HG02981 (cell line): ENCODE measurements at regions not wholly inside any gene's neighbourhood (a gene's known extent, or its start where the extent isn't known, plus 50 kb on each side); places are given as distances from the start of the nearest gene placed in this dataset.

ENCODE experiments used
- ATAC-seq: cut with Tn5 transposase; IDR thresholded peaks from one replicate; pipeline ENCODE4 v1.9.1; 2021; ENCODE audit warnings: mild to moderate bottlenecking, moderate library complexity; ENCODE audit not compliant: unreplicated experiment

DNA sequence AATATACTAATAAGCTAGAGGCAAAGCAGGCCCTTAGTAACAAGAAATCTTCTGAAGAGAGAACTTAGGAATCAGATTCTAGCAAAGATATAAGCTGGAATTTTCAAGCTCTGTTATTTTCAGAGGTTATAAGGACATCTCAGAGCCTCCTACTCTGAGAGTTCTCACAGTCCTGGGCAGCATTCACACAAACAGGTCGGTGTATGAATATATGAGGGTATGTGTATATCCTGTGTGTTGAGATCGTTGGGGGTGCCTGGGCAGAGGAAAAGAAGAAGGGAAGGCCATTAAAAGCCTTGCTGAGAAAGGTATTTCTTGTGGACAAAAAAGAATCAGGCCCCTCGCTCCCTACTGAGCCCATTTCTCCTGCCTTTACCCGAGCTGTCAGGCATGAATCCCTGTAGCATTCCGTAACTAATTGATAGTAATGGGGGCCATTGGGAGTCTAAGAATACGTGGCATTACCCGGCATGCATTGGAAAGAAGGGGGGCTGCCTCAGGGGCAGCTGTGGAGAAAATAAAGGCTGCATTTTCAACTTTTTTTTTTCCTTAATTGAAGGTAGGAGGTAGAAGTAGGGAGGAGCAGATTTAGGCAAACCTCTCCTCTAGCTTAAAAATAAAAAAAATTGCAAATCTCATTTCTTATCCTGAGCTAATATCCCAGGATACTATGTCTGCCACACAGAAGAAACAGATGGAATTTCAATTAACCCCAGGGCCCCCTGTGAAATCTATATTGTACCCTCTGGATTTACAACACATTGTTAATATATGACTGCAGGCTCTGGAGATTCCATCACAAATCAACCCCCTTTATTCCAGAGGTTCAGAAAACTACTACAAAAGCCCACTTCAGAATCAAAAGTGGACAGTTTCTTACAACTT lies 103.8 kb downstream of the GTPBP8 start:
- ATAC-seq, result no peak

DNA sequence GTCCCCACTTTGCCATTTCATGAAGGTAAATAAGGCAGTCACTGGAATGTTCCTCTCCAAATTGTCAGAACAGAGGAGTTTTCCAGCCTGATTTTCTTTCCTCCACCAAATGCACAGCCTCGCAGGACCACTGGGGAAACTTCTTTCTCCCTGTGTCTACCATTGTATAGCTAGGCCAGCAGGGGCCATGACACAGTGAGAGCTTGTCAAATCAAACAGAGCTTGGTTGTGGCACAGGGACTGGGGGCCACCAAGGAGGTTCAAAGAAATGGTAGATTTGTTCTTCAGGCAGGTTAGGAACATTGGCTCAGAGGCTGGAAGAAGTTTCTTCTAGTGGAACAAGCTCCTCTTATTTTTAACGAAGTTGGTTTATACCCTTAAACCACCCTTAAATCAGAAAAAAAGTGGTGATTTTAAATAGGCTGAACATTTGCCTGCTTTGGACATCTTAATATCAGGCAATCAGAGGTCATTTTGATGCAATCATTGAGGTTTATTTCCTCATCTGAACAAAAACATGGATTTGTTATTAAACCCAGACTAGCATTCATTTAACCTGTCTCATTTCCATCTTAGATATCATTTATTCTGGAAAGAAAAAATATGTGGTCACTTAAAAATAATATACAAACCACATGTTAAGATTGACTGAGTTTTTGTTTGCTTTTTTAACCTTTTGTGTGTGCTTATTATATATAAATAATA lies 105.6 kb downstream of the GTPBP8 start:
- ATAC-seq, result no peak

- no peak for ATAC-seq
Observed at GRCh38 chr3:113097960-113098447, 107.2 kb downstream of the GTPBP8 start.

- ATAC-seq, result no peak
Observed at GRCh38 chr3:113100063-113100462, 109.3 kb downstream of the GTPBP8 start.

DNA sequence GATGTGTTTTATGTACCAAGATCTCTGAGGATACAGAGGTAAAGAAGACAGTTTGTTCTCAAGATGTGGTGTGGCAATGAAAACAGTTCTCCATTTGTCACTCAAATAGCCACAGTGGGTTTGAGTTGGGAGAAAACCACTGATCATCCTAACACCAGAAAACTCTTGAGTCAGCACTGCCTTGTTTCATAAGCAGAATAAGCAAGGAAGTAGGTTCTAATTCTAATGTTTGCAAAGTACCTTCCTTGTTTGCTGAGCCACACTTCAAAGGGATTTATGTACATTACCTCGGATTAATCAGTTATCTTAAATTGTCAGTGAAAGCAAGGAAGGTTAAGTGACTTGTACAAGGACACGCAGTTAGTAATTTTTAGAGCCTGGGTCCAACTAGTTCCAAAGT lies 107.8 kb upstream of the BOC start:
- ATAC-seq, result no peak

- no peak for ATAC-seq
Observed at GRCh38 chr3:113104357-113105092, 106.8 kb upstream of the BOC start.

- no peak for ATAC-seq
Observed at GRCh38 chr3:113105093-113105449, 106.3 kb upstream of the BOC start.

DNA sequence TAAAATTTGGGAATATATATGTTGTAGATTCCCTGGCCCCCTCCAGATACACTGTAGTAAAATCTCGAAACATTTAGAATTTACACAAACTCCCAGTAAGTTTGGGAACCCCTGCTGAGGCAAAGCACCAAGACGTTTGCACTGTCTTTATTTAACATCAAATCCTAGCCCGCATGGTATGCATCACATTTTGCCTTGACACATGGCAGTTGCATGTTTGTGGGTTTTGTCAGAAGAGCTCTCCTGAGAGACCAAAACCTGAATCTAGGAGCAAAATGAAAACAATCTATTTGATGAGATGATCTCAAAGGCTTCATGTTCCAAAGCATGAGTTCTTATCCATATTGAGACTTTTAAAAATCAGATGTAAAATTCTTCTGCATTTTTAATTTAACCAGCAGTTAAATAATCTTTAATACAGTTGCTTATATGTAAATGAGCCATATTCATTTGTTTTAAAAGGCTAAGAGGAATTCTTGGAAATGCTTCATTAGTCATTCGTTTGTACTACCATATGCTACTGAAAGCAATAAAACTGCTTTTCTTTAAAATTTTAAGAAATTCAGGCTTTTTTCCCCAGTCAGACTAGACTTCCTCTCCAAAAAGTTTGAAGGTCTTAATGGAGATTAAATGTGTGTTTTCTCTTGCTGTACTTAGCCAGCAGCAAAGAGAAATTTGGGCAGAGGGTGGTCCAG lies 105.2 kb upstream of the BOC start:
- ATAC-seq, result no peak

- no peak for ATAC-seq
Observed at GRCh38 chr3:113110267-113110666, 101.1 kb upstream of the BOC start.

DNA sequence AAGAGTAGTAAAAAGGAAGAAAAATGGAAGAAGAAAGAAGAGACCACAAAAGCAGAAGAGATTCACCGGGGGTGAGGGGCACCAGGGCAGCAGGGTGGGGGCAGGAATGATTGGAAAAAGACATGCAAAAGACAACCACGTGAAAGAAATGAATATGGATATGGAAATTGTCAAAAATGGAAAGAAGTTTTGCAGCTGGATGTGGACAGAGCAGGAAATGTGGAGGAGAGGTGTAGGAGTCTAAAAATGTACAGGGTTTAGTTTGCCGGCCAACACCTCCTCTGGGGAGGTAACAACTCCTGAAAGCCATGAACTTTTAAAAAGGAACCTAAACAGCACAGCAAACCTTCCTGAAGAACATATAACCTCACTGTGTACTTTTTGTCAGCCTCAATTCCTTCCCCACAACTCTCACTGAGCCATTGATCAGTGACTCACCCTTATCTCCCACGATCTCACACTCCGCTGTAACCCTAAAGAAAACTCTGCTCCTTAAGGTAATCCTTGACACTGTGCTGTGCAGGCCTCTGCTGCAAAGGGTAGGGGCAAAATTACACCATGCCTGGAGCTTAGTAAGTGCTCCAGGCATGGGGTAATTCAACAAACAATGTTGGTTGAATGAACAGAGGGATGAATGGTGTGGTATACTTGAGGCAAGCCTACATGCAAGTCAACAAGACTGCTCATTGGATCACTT lies 100.2 kb upstream of the BOC start:
- ATAC-seq, result no peak

GRCh38 chr3:113113361-113113760 lies 98.0 kb upstream of the BOC start:
- ATAC-seq, result no peak

DNA sequence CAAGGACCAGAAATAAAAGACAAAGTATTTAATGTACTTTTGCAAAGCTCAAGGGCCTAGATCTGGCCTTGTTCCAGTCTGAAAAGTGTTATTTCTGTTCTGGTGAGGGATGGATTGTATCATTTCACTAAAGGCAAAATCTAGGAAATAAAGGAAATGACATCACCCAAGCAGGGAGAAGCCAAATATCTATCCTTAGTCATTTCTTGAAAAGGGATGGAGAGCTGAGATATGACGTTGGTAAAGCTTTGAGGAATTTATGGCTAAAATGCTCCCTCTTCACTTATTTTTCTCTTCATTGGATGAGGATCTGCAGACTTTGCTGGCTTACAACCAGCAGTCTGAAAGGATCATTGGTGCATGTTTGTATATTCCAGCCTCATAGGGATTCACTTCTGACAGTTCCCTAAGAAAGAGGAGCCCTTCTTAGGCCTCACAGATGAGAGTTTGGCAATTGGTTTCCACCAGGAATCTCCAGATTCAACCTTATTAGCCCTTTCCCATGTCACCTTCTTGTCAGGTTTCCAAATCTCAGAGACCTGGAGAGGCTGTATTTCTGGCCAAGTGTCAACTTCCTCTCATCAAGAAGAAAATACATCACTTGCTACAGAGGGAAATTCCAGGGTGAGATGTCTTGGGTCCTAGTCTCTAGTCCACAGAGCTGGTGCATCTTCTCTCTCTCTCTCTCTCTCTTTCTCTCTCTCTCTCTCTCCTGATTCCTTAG lies 93.7 kb upstream of the BOC start:
- no peak for ATAC-seq

GRCh38 chr3:113118336-113118735 lies 93.0 kb upstream of the BOC start:
- ATAC-seq, result no peak

DNA sequence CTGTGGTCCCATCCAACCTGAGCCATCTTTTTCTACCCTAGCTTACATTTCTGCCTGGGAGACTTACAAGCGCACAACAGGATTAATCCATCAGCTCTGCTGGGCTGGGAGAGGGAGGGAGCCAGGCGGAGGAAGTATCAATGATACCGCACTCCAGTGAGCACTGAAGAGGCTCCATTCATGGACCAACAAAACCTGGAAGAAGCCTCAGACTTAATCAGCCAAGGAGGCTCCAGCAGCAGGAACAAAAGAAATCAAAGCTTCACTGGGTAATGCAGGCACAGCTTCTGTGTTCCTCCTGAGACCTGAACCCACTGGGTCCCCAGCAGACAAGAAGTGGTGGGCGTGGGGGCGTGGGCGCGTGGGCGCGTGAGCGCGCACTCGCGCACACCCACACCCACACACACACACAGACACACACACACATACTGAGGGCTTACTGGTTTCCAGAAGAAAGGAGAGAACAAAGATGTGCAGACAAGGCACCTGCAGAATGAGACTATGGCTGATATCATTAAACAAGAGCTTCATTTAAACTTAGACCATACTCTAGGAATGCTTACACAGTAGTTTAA lies 87.0 kb upstream of the BOC start:
- no peak for ATAC-seq

DNA sequence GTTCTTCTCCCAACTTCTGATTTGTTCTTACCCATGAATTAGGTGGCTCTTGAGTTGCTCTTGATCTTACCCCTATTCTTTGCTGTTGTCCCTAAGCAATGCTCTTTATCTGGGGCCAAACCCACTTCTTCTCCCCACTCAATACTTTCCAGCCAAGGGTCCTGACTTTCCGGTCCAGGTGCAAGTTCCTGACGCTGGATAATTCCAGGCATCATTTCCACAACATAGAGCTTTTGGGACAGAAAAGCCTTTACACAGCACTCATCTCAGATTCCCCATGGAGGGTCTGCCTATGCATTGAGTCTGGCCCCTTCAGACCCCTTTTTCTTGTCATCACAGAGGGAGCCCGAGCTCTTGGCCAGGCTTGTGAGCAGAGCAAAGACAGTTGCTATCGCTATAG lies 85.4 kb upstream of the BOC start:
- ATAC-seq, result no peak

DNA sequence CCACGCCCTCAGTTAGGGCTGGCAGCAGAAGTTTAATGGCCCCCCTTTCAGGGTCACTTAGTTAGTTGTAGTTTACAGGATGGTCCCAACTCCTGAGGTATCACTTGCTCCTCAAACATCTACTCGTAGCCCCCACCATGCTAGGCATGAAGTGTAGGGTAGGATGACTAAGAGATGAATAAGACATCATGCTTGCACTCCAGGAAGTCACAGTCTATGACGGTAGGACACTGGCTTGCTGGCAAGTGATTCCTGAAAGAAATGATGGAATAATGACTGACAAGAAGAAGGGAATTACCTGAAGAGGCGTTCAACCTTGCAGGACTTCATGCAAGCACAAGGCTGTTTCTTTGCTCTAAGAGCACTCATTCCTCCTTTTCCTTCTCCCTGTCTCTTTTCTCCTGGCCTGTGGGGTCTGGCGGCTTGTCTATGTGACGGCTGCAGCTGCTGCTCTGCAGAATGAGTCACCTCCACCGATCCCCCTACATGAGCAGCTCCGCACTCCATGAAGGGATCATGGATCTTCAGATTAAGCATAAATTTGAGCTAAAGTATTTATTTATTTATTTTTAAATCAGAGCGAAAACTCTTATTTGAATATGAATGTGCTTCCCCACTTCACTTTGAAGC lies 82.9 kb upstream of the BOC start:
- no peak for ATAC-seq

- ATAC-seq, result no peak
Observed at GRCh38 chr3:113129168-113129567, 82.2 kb upstream of the BOC start.

DNA sequence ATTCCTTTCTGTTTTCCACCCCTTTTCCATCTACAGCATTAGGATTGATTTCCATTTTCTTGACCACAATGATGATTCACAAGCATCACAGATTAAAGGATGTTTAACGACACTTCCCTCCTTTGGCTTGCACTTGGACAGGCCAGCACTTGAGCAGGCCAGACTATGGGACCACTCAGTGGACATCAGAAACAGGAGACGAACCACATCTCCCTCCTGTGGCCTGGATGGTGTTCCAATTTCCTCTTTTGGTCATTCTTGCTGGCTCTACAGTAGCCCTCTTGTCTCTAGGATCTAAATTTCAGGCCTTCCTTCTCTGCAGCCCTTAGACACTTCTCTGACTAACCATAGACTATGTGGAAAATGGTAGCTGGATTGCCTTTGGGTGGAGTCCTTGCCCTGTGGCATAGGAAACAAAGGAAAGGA lies 78.8 kb upstream of the BOC start:
- ATAC-seq, result no peak

GRCh38 chr3:113133140-113133539 lies 78.2 kb upstream of the BOC start:
- ATAC-seq, result no peak
